ENCODE measurements at regions not wholly inside any gene's neighbourhood (a gene's known extent, or its start where the extent isn't known, plus 50 kb on each side); places are given as distances from the start of the nearest gene placed in this dataset.
A peak's percentile ranks its signal among the peaks of the same experiment; 100 is the strongest.
"Not testable (repeated sequence)": the region's sequence is repeated elsewhere in the genome, so short reads cannot be mapped to it uniquely, and the experiment has no call there.

DNA sequence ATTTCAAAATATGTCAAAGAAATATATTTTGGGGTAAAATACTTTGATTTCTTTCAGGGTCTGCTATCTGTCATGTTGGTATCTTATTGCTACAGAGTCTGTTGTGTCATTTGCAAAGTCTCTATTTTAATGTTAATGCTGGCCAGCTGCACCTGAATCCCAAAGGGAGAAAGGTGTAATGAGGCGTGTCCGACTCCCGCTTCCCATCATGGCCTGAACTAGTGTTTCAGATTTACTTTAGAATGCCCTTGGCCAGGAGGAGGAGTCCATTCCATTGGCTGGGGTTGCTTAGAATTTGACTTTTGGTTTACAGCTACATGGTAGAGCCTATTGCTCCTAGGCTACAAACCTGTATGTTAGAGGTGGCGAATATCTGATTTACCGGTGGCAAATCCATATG is 69.3 kb downstream of the FAM50B start:
- intact Hi-C loops (cut with DNase I, micrococcal nuclease) = no loop called here
- no peaks in the 10 kb centered on the region for H3K36me3 ChIP-seq (ENCODE audit: low read depth)
- peaks cover 9% of the 10 kb centered on the region for H3K4me1 ChIP-seq (ENCODE audit: low read depth)
- no peak overlapping the region for H3K4me3 ChIP-seq
- DNase-seq = no peak
- ATAC-seq = no peak
- TF ChIP-seq, protein P1, sequence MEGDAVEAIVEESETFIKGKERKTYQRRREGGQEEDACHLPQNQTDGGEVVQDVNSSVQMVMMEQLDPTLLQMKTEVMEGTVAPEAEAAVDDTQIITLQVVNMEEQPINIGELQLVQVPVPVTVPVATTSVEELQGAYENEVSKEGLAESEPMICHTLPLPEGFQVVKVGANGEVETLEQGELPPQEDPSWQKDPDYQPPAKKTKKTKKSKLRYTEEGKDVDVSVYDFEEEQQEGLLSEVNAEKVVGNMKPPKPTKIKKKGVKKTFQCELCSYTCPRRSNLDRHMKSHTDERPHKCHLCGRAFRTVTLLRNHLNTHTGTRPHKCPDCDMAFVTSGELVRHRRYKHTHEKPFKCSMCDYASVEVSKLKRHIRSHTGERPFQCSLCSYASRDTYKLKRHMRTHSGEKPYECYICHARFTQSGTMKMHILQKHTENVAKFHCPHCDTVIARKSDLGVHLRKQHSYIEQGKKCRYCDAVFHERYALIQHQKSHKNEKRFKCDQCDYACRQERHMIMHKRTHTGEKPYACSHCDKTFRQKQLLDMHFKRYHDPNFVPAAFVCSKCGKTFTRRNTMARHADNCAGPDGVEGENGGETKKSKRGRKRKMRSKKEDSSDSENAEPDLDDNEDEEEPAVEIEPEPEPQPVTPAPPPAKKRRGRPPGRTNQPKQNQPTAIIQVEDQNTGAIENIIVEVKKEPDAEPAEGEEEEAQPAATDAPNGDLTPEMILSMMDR (IDR thresholded peaks at IDR 0.05) = no peak
- H3K9me3 ChIP-seq = no peaks in the 10 kb centered on the region

DNA sequence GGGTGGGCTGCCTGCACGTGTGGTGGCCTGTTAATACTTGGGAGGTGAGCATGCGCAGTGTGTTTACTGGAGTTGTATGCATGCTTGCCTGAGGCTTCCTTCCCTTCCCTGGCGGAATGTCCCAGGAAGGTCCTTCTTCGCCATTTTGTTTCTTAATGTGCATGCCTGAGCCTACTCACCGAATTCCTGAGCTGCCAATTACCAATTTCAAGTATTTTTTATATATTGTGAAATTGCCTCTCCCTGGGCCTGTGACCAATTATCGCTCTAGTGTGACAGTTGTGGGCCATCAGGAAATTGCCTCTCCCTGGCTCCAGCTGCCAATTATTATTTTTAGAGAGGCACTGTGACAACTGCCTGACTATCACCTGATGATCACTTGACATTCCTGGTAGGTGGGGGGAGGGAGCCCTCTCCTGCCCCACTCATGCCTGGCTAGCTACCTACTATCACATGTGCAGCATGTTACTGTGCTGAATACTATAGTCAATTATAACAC is 70.0 kb downstream of the FAM50B start:
- H3K9me3 ChIP-seq = no peaks in the 10 kb centered on the region
- ATAC-seq (no peak), DNase-seq (no peak)
- H3K4me1 ChIP-seq (ENCODE audit: low read depth) = peaks cover 2% of the 10 kb centered on the region
- intact Hi-C loops (cut with DNase I, micrococcal nuclease) = no loop called here
- TF ChIP-seq, protein P1 (IDR thresholded peaks at IDR 0.05) = no peak
- no peak overlapping the region for H3K4me3 ChIP-seq
- no peaks in the 10 kb centered on the region for H3K36me3 ChIP-seq (ENCODE audit: low read depth)

DNA sequence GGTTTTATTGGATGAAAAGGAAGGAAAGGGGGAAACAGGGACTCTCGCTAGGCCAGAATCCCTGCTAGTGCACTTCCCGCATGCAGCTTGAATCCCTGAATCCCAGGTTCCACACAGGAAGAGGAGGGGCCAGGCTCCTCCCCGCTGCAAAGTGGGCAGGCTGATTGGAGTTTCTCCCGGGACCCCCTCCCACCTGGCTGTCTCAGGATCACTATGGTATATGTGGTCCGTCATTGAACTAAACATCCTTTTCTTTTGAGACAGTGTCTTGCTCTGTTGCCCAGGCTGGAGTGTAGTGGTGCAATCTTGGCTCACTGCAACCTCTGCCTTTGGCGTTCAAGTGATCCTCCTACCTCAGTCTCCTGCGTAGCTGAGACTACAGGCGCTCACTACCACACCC is 70.7 kb downstream of the FAM50B start:
- no peak for ATAC-seq
- intact Hi-C loops (cut with DNase I, micrococcal nuclease) = no loop called here
- TF ChIP-seq, protein P1 (IDR thresholded peaks at IDR 0.05) = no peak

DNA sequence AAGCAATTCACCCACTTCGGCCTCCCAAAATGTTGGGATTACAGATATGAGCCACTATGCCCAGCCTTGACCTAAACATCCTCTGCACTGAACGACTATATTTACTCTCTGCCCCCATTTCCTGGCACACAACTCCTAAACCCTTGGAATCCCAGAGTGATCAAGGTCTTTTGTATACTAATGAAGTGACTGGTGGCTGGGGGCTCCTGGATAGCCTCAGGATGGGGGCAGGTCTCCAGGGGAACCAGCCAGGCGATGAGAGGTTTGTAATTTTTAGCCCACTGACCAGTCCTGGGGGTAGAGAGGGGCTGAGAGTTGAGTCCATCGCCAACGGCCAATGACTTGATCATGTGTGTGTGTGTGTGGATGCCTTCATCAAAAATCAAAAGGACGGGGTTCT is 71.1 kb downstream of the FAM50B start:
- intact Hi-C loops (cut with DNase I, micrococcal nuclease) = no loop called here
- TF ChIP-seq, protein P1 (IDR thresholded peaks at IDR 0.05) = no peak
- Histone ChIP-seq H3K9me3 (no peaks in the 10 kb centered on the region), H3K4me3 (no peak overlapping the region), H3K36me3 (ENCODE audit: low read depth) (no peaks in the 10 kb centered on the region), H3K4me1 (ENCODE audit: low read depth) (no peaks in the 10 kb centered on the region)
- ATAC-seq (no peak), DNase-seq (no peak)

More for the DNA sequence above, 70.7 kb downstream of the FAM50B start:
- Histone ChIP-seq H3K36me3 (ENCODE audit: low read depth) (no peaks in the 10 kb centered on the region), H3K4me1 (ENCODE audit: low read depth) (no peaks in the 10 kb centered on the region), H3K9me3 (no peaks in the 10 kb centered on the region), H3K4me3 (no peak overlapping the region)
- DNase-seq = no peak

DNA sequence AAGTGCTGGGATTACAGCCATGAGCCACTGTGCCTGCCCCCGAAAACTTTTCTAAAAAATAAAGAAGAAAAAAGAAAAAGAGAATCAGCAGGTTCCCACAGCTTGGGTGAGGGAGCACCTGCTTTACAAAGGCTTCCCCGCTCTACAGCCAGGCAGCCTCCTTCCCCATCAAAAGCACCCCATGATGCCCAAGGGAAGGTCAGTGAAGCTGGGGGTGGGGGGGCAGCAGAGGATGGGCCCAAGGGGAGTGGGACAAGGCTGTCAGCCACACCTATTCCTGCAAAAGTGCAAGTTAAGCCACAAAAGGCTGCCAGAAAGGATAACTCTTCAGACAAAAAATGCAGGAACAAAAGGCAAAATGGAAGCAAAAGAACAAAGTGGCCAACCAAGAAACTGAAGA is 72.5 kb downstream of the FAM50B start:
- H3K36me3 ChIP-seq (ENCODE audit: low read depth) = no peaks in the 10 kb centered on the region
- ATAC-seq = no peak
- intact Hi-C loops (cut with DNase I, micrococcal nuclease) = no loop called here
- no peak overlapping the region for H3K4me3 ChIP-seq
- H3K9me3 ChIP-seq = no peaks in the 10 kb centered on the region
- TF ChIP-seq, protein P1 (IDR thresholded peaks at IDR 0.05) = no peak
- no peaks in the 10 kb centered on the region for H3K4me1 ChIP-seq (ENCODE audit: low read depth)
- no peak for DNase-seq

DNA sequence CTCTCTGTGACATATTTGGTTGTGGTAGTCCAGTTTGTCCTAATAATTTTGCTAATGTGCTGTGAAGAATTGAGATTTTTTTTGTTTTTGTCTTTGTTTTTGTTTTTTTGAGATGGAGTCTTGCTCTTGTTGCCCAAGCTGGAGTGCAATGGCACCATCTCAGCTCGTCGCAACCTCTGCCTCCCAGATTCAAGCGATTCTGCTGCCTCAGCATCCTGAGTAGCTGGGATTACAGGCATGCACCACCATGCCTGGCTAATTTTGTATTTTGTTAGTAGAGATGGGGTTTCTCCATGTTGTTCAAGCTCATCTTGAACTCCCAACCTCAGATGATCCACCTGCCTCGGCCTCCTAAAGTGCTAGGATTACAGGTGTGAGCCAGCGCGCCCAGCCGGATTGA is 73.4 kb downstream of the FAM50B start:
- H3K36me3 ChIP-seq (ENCODE audit: low read depth); H3K4me3 ChIP-seq; H3K9me3 ChIP-seq; DNase-seq; ATAC-seq; H3K4me1 ChIP-seq (ENCODE audit: low read depth); intact Hi-C loops (cut with DNase I, micrococcal nuclease): not testable (repeated sequence)

DNA sequence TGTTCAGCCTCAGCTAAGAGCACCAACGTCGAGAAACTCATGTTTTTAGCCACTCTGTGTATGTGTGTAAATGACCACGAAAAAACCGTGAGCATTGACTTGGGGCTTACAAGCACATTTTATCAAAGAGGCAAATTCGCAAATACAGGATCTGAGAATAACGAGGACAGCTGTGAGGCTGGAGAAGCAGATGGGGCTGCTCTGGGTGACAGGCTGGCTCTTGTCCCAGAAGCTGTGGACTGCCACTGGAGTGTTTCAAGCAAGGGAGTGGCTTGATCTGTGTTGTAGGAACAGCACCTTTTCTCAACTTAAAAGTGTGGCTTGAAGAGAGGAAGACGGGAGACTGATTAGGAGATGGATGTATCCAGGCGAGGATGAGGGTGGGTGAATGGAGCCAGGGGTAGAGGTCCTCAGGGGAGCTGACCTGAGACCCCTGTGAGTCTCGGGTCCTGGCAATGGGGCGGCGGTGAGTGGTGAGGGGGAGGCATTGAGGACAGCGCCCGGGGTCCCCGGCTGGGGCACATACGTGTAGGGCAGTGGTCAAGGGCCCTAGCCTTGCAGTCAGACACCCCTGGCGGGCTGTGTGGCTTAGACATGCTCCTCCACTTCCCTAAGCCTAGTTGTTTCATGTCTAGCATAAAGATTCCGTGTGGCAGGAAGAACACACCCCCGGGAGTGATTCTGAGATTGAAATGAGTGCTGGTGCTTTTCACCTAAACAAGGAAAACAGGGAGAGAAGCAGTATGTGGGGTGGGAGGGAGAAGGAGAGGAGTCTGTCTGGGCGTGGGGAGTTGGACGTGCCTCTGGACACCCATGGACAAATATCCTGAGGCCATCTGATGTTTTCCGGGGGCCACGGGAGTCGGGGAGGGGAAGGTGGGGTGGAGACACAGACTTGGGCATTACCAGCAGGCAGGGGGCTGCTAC is 76.3 kb downstream of the FAM50B start:
- H3K36me3 ChIP-seq (ENCODE audit: low read depth); intact Hi-C loops (cut with DNase I, micrococcal nuclease); H3K4me3 ChIP-seq; H3K9me3 ChIP-seq; H3K4me1 ChIP-seq (ENCODE audit: low read depth): not testable (repeated sequence)
- ATAC-seq (peak; percentile 51), DNase-seq (peak in 1 of 3 donors; percentile 36)

All from mucosa of descending colon (tissue), 3 donors.